ENCODE measurements at regions not wholly inside any gene's neighbourhood (a gene's known extent, or its start where the extent isn't known, plus 50 kb on each side); places are given as distances from the start of the nearest gene placed in this dataset.
"Not testable (repeated sequence)": the region's sequence is repeated elsewhere in the genome, so short reads cannot be mapped to it uniquely, and the experiment has no call there.

DNA sequence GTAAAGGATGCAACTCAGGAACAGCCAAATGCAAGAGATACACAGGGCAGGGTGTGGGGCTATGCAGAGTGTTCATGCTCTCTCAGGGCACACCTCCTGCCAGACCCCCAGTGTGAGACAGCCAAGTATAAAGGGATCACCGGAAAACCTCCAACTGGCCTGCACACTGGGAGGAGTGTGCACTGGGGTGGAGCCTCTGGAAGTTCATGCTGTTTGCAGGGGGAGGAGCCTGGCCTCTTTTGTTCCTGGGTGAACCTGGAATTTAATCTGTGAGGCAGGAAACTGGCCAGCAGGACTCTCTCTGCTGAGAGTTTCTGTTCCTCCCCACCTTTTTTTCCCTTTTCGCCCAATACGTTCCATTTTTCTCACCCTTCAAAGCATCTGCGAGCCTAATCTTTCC is 204.1 kb downstream of the WNT5A start:
- Mint-ChIP-seq H3K36me3 (ENCODE audit: low read depth) (no peaks in the 10 kb centered on the region), H3K27ac (no peak overlapping the region), H3K4me3 (ENCODE audit: low read depth) (no peak overlapping the region), H3K9me3 (no peaks in the 10 kb centered on the region), H3K27me3 (ENCODE audit: low read depth) (no peaks in the 10 kb centered on the region), H3K4me1 (ENCODE audit: low read depth) (no peaks in the 10 kb centered on the region)
- no peak for DNase-seq (ENCODE audit: low spot score)
- intact Hi-C loops (cut with micrococcal nuclease): no loop called here

DNA sequence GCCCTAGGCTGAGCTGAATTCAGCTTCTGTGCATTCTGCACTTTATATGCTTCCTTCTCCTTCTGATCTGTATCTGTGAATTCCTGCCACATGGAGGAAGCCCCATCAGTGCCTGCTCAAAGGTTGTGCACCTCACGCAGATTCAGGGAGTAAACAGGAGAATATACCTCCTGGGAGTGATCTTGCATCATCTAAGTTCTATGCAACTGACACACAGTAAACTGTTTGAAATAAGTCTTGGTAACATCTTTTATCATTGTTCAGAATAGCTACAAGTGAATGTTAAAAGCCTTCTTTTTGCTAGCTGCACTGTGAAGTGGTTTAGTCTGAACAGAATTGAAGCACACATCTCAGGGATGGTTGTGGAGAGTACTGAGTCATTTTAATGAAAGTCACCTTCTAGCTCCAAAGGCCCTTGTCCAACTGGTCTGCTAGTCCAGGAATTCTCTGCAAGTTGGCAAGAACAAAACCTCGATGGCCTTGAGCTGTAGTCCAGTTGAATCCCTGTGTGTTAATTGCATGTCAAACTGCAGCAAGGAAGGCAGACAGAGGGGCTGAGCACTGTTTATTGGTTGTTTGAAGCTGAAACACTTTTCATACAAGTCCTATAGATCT is 215.0 kb downstream of the WNT5A start:
- DNase-seq (ENCODE audit: low spot score): no peak
- intact Hi-C loops (cut with micrococcal nuclease): no loop called here
- H3K4me1 Mint-ChIP-seq (ENCODE audit: low read depth): no peaks in the 10 kb centered on the region

DNA sequence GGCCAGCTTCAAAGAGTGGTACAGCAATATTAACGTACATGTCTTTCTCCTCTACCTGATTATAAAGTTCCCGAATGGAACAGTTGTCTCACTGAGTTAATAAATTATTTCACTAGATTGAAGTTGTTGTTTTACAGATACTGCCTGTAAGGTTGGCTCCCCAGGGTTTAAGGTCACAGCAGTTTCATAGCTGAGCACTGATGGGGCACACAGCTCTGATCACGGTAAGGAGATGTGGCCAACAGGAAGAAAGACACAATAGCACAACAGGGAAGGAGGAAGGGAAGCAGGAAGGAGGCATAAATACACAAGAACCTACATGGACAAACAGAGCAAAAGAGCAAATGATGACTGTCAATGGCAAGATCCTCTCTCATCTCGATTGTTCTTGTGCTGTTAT is 215.6 kb downstream of the WNT5A start:
- H3K36me3 Mint-ChIP-seq (ENCODE audit: low read depth): no peaks in the 10 kb centered on the region
- no peak for DNase-seq (ENCODE audit: low spot score)
- no peaks in the 10 kb centered on the region for H3K9me3 Mint-ChIP-seq
- intact Hi-C loops (cut with micrococcal nuclease): no loop called here
- H3K27me3 Mint-ChIP-seq (ENCODE audit: low read depth): no peaks in the 10 kb centered on the region
- no peak overlapping the region for H3K4me3 Mint-ChIP-seq (ENCODE audit: low read depth)
- no peak overlapping the region for H3K27ac Mint-ChIP-seq
- no peaks in the 10 kb centered on the region for H3K4me1 Mint-ChIP-seq (ENCODE audit: low read depth)

More for the DNA sequence above, 215.0 kb downstream of the WNT5A start:
- no peaks in the 10 kb centered on the region for H3K36me3 Mint-ChIP-seq (ENCODE audit: low read depth)
- H3K9me3 Mint-ChIP-seq: no peaks in the 10 kb centered on the region
- no peak overlapping the region for H3K27ac Mint-ChIP-seq
- no peak overlapping the region for H3K4me3 Mint-ChIP-seq (ENCODE audit: low read depth)
- H3K27me3 Mint-ChIP-seq (ENCODE audit: low read depth): no peaks in the 10 kb centered on the region

DNA sequence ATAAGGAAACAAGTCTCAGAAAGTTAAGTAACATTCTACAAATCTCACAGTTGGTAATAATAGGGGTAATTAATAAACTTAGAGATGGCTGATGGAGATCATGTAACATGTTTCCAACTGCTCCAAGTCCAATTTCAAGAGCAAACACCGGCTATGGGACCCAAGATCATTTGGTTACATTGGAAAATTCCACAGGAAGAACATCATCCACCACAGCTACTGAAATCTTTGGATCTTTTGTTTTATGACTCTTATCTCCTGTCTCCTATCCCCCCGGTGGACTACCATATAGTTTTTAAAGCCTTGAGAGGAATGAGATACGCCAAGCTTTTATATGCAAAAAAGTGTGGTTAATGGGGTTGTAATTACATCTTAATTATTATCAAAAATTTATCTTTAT is 216.1 kb downstream of the WNT5A start:
- Mint-ChIP-seq H3K9me3 (no peaks in the 10 kb centered on the region), H3K27me3 (ENCODE audit: low read depth) (no peaks in the 10 kb centered on the region), H3K36me3 (ENCODE audit: low read depth) (no peaks in the 10 kb centered on the region), H3K27ac (no peak overlapping the region), H3K4me3 (ENCODE audit: low read depth) (no peak overlapping the region), H3K4me1 (ENCODE audit: low read depth) (no peaks in the 10 kb centered on the region)
- intact Hi-C loops (cut with micrococcal nuclease): no loop called here
- DNase-seq (ENCODE audit: low spot score): no peak

DNA sequence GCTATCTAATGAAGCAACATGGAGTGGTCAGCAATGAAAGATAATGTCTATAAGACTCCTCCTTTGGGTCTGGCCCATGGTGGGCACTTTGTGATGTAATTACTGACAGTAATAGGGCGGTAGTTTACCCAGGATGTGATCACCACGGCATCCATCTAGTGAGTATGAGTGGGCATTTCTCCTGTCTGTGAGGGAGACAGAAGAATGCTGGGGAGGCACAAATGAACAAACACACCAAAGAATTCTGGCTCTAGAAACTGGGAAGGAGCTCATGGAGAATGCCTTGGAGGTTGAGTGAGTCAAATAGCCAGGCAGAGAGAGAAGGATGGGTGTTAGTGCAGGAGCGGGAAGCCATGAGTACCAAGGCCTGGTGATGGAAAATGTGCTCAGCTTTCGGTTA is 217.5 kb downstream of the WNT5A start:
- intact Hi-C loops (cut with micrococcal nuclease): no loop called here
- H3K36me3 Mint-ChIP-seq (ENCODE audit: low read depth): no peaks in the 10 kb centered on the region
- DNase-seq (ENCODE audit: low spot score): no peak
- no peak overlapping the region for H3K27ac Mint-ChIP-seq
- H3K27me3 Mint-ChIP-seq (ENCODE audit: low read depth): no peaks in the 10 kb centered on the region
- H3K9me3 Mint-ChIP-seq: no peaks in the 10 kb centered on the region
- no peaks in the 10 kb centered on the region for H3K4me1 Mint-ChIP-seq (ENCODE audit: low read depth)
- no peak overlapping the region for H3K4me3 Mint-ChIP-seq (ENCODE audit: low read depth)

DNA sequence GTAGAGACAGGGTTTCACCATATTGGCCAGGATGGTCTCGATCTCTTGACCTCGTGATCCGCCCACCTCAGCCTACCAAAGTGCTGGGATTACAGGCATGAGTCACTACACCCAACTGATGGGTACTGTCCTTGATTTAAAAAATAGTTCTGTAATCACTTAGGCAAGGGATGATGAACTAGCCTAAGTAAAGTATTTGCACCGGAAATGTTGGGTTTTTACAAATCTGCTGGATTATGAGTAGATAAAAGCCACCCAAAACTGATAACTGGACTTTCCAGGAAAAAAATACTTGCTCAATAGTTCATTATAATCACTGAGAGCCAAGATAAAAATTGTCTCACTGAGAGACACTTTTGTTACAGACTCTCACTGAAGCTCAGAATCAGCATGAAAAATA is 218.0 kb downstream of the WNT5A start:
- no peak for DNase-seq (ENCODE audit: low spot score)
- intact Hi-C loops (cut with micrococcal nuclease): no loop called here
- Mint-ChIP-seq H3K4me3 (ENCODE audit: low read depth) (no peak overlapping the region), H3K4me1 (ENCODE audit: low read depth) (no peaks in the 10 kb centered on the region), H3K36me3 (ENCODE audit: low read depth) (no peaks in the 10 kb centered on the region), H3K27me3 (ENCODE audit: low read depth) (no peaks in the 10 kb centered on the region), H3K9me3 (no peaks in the 10 kb centered on the region), H3K27ac (no peak overlapping the region)

DNA sequence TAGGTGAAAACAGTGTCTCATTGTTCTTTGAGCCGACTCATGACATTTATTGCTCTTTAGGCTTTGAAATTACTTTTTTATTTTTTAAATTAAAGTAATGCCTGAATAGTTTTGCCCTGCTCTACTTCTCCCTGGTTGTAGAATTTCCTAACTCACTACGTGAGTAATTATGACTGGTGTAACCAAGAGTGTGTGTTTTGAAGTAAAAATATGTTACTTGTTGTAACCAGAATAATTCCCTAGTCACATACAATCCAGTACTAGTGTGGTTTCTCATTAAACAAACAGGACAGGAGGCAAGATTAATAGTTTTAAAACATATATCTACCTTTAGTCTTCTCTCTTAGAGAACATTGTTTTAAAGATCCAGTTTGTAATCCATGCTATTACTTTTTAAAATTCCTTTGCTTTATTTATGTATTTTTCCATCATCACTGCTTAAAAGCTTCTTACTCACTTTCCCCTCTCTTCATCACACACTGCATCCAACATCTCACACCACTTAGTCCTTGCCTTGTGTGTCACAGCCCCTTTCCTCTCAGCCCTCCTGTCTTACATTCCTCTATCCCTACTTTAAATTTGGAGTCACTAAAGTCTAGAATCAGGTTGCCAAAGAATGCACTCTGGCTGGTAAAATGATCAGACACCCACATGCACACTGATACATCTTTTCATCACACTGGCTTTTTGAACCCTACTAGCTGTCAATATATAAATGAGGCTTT is 219.7 kb downstream of the WNT5A start:
- Mint-ChIP-seq H3K4me3 (ENCODE audit: low read depth) (no peak overlapping the region), H3K27ac (no peak overlapping the region), H3K9me3 (no peaks in the 10 kb centered on the region), H3K36me3 (ENCODE audit: low read depth) (no peaks in the 10 kb centered on the region), H3K27me3 (ENCODE audit: low read depth) (no peaks in the 10 kb centered on the region), H3K4me1 (ENCODE audit: low read depth) (no peaks in the 10 kb centered on the region)
- intact Hi-C loops (cut with micrococcal nuclease): no loop called here
- DNase-seq (ENCODE audit: low spot score): no peak

DNA sequence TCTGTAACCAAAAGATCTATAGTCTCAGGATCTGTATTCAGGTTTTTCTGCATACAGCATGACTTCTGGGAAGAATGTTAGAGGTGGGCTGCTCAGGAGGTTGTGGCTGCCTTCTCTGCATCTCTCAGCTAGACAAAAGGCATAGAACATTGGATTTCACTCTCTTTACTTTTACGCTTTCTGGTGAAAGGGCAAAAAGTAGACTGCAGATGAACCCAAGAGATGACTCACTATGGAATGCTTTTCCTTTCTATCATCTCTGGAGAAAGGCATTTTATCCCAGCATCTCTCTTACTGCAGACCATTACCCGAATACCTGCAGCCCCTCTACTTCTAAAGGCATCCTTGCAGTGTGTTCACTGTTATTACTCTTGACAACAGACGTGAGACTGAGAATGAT is 222.2 kb downstream of the WNT5A start:
- no peaks in the 10 kb centered on the region for H3K4me1 Mint-ChIP-seq (ENCODE audit: low read depth)
- intact Hi-C loops (cut with micrococcal nuclease): no loop called here
- DNase-seq (ENCODE audit: low spot score): no peak
- no peak overlapping the region for H3K4me3 Mint-ChIP-seq (ENCODE audit: low read depth)
- no peaks in the 10 kb centered on the region for H3K9me3 Mint-ChIP-seq
- no peak overlapping the region for H3K27ac Mint-ChIP-seq
- H3K27me3 Mint-ChIP-seq (ENCODE audit: low read depth): no peaks in the 10 kb centered on the region
- no peaks in the 10 kb centered on the region for H3K36me3 Mint-ChIP-seq (ENCODE audit: low read depth)

DNA sequence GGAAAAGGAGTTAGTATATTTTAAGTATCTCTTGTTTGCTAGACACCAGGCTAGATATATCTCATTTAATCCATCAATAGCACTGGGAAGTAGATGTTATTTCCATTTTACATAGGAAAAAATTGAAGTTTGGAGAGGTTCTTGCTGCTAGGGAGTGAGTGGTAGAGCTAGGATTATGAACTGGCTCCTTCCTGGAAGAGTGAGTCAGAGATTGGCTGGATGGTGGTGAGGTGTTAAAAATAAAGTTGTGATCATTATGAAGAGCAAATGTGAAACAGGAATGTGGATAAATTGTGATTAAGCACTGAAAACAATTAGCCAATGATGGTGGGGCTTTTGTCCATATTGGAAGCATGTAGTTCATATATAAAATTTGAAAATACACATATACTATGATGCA is 234.2 kb downstream of the WNT5A start:
- peaks cover 10% of the 10 kb centered on the region for H3K9me3 Mint-ChIP-seq
- H3K27me3 Mint-ChIP-seq (ENCODE audit: low read depth): no peaks in the 10 kb centered on the region
- H3K4me3 Mint-ChIP-seq (ENCODE audit: low read depth): no peak overlapping the region
- no peak for DNase-seq (ENCODE audit: low spot score)
- H3K4me1 Mint-ChIP-seq (ENCODE audit: low read depth): no peaks in the 10 kb centered on the region
- intact Hi-C loops (cut with micrococcal nuclease): no loop called here
- H3K36me3 Mint-ChIP-seq (ENCODE audit: low read depth): no peaks in the 10 kb centered on the region
- no peak overlapping the region for H3K27ac Mint-ChIP-seq

DNA sequence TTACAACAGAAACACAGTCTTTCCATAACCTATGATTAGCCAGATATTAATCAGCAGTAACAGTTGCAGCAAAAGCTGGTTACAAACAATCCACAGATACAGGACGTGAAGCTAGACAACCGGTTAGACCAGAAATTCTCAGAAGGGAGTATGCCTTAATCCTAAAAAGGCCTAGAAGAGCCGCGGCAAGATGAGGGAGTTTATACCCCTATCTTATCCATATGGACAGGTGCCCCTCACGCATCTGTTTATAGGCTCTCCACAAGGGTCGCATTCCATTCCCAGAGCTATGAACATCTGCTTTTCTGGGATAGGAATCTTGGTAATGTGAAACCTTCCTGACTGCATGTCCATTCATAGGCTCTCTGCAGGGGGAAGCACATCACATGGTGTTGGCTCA is 237.9 kb downstream of the WNT5A start:
- H3K36me3 Mint-ChIP-seq (ENCODE audit: low read depth); intact Hi-C loops (cut with micrococcal nuclease); H3K27ac Mint-ChIP-seq; H3K4me3 Mint-ChIP-seq (ENCODE audit: low read depth); H3K4me1 Mint-ChIP-seq (ENCODE audit: low read depth); DNase-seq (ENCODE audit: low spot score); H3K27me3 Mint-ChIP-seq (ENCODE audit: low read depth): not testable (repeated sequence)
- H3K9me3 Mint-ChIP-seq: peaks cover 12% of the 10 kb centered on the region

DNA sequence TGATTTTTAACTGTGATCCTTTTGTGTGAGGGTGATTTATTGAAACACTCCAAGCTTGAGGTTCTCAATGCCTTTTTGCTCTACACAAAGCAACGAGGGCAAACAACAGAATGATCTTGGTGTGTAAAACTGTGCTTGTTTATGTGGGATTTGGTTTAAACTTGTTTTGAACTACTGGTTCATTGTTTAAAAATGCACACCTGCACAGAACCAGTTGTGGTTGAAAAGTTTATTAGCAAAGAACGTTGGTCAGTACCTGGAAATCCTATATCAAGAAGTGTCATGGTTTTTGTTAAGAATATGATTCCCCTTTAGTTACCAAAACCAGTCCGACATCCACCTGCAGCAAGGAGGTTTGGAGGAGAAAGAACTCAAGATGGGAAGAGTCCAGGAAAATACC is 239.4 kb downstream of the WNT5A start:
- DNase-seq (ENCODE audit: low spot score): no peak
- no peak overlapping the region for H3K4me3 Mint-ChIP-seq (ENCODE audit: low read depth)
- no peaks in the 10 kb centered on the region for H3K4me1 Mint-ChIP-seq (ENCODE audit: low read depth)
- H3K27me3 Mint-ChIP-seq (ENCODE audit: low read depth): no peaks in the 10 kb centered on the region
- intact Hi-C loops (cut with micrococcal nuclease): no loop called here
- no peak overlapping the region for H3K27ac Mint-ChIP-seq
- H3K9me3 Mint-ChIP-seq: peaks cover 12% of the 10 kb centered on the region
- H3K36me3 Mint-ChIP-seq (ENCODE audit: low read depth): no peaks in the 10 kb centered on the region

DNA sequence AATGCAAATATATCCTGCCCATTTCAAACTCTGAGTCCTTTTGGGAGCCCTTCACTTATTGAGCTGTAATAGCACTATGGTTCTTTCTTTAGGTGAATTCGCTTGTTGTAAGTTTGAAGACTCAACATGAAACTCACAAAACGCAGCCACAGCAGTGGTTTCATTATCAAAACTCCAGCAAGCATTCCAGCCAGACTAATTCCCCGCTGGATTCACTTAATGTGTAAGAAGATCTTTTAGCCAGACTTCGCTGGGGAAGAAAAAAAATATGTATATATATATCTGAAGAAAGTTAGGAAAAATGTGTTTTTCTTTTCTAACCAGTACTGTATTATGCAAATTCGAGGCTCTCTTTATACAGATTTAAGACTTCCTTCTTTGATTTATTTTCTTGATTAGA is 241.1 kb downstream of the WNT5A start:
- H3K4me1 Mint-ChIP-seq (ENCODE audit: low read depth): no peaks in the 10 kb centered on the region
- H3K36me3 Mint-ChIP-seq (ENCODE audit: low read depth): no peaks in the 10 kb centered on the region
- intact Hi-C loops (cut with micrococcal nuclease): no loop called here
- DNase-seq (ENCODE audit: low spot score): no peak
- no peak overlapping the region for H3K27ac Mint-ChIP-seq
- no peaks in the 10 kb centered on the region for H3K27me3 Mint-ChIP-seq (ENCODE audit: low read depth)
- H3K4me3 Mint-ChIP-seq (ENCODE audit: low read depth): no peak overlapping the region
- H3K9me3 Mint-ChIP-seq: peaks cover 9% of the 10 kb centered on the region

DNA sequence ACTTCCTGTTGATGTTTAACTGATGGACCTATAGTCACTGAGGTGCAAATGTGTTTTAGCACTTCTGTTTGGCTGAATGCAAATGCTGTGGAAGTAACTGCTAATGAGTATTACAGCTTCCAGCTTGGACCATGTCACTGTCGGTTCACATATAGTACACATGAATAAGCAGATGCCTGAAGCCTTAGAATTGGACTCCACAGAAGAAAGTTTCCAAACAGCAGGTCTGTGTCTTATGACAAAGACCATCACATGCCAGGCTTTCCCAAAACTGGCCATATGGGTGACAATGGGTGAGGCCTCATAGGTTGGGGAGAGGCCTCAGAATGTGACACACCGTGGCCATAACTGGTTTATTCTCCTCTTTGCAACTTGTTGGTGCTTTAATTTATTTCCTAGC is 241.8 kb downstream of the WNT5A start:
- H3K4me1 Mint-ChIP-seq (ENCODE audit: low read depth): no peaks in the 10 kb centered on the region
- no peak overlapping the region for H3K27ac Mint-ChIP-seq
- no peaks in the 10 kb centered on the region for H3K27me3 Mint-ChIP-seq (ENCODE audit: low read depth)
- peaks cover 4% of the 10 kb centered on the region for H3K9me3 Mint-ChIP-seq
- H3K4me3 Mint-ChIP-seq (ENCODE audit: low read depth): no peak overlapping the region
- intact Hi-C loops (cut with micrococcal nuclease): no loop called here
- no peaks in the 10 kb centered on the region for H3K36me3 Mint-ChIP-seq (ENCODE audit: low read depth)
- DNase-seq (ENCODE audit: low spot score): no peak

DNA sequence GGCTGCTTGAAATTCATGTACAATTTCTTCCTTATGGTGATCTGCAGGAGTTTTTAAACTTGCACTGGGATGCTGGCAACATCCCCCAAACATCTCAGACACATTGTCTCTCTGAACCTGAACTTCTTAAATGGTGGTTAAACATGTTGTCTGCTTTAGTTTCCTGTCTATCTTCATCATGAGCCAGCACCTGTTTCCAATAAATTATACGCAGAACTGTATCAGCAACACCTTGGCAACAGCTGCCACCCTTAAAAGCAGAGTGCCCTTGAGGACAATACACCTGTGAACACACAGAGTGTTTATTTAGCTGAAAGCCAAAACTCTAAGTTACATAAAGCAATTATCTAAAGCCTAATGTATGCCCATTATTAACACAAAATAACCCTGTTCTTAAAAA is 242.9 kb downstream of the WNT5A start:
- H3K36me3 Mint-ChIP-seq (ENCODE audit: low read depth): no peaks in the 10 kb centered on the region
- no peak overlapping the region for H3K27ac Mint-ChIP-seq
- H3K27me3 Mint-ChIP-seq (ENCODE audit: low read depth): no peaks in the 10 kb centered on the region
- peaks cover 3% of the 10 kb centered on the region for H3K9me3 Mint-ChIP-seq
- no peak overlapping the region for H3K4me3 Mint-ChIP-seq (ENCODE audit: low read depth)
- DNase-seq (ENCODE audit: low spot score): no peak
- intact Hi-C loops (cut with micrococcal nuclease): no loop called here
- H3K4me1 Mint-ChIP-seq (ENCODE audit: low read depth): no peaks in the 10 kb centered on the region
